ENCODE measurements at regions not wholly inside any gene's neighbourhood (a gene's known extent, or its start where the extent isn't known, plus 50 kb on each side); places are given as distances from the start of the nearest gene placed in this dataset.

- TF ChIP-seq, protein P1, sequence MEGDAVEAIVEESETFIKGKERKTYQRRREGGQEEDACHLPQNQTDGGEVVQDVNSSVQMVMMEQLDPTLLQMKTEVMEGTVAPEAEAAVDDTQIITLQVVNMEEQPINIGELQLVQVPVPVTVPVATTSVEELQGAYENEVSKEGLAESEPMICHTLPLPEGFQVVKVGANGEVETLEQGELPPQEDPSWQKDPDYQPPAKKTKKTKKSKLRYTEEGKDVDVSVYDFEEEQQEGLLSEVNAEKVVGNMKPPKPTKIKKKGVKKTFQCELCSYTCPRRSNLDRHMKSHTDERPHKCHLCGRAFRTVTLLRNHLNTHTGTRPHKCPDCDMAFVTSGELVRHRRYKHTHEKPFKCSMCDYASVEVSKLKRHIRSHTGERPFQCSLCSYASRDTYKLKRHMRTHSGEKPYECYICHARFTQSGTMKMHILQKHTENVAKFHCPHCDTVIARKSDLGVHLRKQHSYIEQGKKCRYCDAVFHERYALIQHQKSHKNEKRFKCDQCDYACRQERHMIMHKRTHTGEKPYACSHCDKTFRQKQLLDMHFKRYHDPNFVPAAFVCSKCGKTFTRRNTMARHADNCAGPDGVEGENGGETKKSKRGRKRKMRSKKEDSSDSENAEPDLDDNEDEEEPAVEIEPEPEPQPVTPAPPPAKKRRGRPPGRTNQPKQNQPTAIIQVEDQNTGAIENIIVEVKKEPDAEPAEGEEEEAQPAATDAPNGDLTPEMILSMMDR (IDR thresholded peaks at IDR 0.05; ENCODE audit: insufficient read depth, low read length, missing control alignments), result no peak
- no peak overlapping the region for H3K4me3 ChIP-seq (ENCODE audit: low read depth, low read length)
- CTCF ChIA-PET, result no interaction called here
- POLR2A ChIA-PET, result no interaction called here
- no peak for DNase-seq (ENCODE audit: low read depth, low spot score)
These were observed 507.3 kb upstream of the LRRTM4 start for GRCh38 chr2:78029392-78029995.

GRCh38 chr2:78034706-78035105, 512.5 kb upstream of the LRRTM4 start:
- no peak overlapping the region for H3K4me3 ChIP-seq (ENCODE audit: low read depth, low read length)
- CTCF ChIA-PET, result no interaction called here
- TF ChIP-seq, protein P1 (IDR thresholded peaks at IDR 0.05; ENCODE audit: insufficient read depth, low read length, missing control alignments), result no peak
- no peak for DNase-seq (ENCODE audit: low read depth, low spot score)
- POLR2A ChIA-PET, result no interaction called here

DNA sequence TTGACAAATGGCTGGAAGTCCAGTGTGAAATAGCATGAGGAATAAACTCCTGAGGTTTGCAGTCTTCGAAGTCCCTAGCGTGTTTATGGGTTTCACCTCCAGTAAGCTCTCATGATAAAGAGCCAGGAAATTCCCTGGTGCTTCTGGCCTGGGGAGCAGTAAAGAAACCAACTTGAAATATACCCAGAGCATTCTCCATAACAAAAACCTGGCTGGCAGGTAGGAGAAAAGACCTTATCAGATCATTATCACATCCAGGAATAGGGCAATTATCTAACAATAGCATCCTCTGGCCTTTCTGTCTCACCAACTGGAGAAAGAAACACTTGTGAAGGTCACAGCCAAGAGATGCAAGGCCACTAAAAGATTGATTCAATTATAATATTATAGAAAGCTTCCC, 513.6 kb upstream of the LRRTM4 start:
- TF ChIP-seq, protein P1 (IDR thresholded peaks at IDR 0.05; ENCODE audit: insufficient read depth, low read length, missing control alignments), result no peak
- ChIA-PET POLR2A (no interaction called here), CTCF (no interaction called here)
- no peak overlapping the region for H3K4me3 ChIP-seq (ENCODE audit: low read depth, low read length)
- DNase-seq (ENCODE audit: low read depth, low spot score), result no peak

DNA sequence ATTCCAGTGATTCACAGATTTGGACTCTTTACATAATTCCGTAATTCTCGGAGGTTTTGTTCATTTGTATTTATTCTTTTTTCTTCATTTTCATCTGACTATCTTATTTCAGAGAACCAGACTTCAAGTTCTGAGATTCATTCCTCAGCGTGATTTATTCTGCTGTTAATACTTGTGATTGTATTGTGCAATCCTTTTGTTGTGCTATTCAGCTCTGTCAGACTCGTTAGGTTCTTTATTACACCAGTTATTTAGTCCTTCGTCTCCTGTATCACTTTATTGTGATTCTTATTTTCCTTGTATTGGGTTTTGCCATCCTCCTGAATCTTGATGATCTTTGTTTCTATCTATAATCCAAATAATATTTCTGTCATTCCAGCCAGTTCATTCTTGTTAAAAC, 529.3 kb upstream of the LRRTM4 start:
- DNase-seq (ENCODE audit: low read depth, low spot score), result no peak
- POLR2A ChIA-PET, result no interaction called here
- no peak overlapping the region for H3K4me3 ChIP-seq (ENCODE audit: low read depth, low read length)
- CTCF ChIA-PET, result no interaction called here
- TF ChIP-seq, protein P1 (IDR thresholded peaks at IDR 0.05; ENCODE audit: insufficient read depth, low read length, missing control alignments), result no peak

GRCh38 chr2:78056976-78057375, 534.8 kb upstream of the LRRTM4 start:
- POLR2A ChIA-PET, result no interaction called here
- DNase-seq (ENCODE audit: low read depth, low spot score), result no peak
- TF ChIP-seq, protein P1 (IDR thresholded peaks at IDR 0.05; ENCODE audit: insufficient read depth, low read length, missing control alignments), result no peak
- CTCF ChIA-PET, result no interaction called here
- no peak overlapping the region for H3K4me3 ChIP-seq (ENCODE audit: low read depth, low read length)

DNA sequence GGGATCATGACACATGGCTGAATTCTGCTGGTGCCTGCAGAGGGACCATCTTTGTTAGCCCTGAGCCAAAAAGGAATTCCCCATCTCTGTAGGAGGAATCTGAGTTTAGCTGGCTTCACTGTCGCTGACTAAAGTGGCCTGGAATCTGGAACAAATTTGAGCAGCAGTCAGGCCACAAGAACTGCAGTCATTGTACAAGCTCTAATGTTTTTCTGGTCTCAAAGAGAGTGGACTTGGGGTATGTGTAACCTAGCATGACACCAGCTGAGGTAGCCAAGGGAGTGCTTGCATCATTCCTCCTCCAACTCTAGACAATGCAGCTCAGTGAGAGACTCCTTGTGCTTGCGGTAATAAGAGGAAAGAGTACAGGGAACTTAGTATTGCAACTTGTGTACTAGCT, 539.1 kb upstream of the LRRTM4 start:
- ChIA-PET POLR2A (no interaction called here), CTCF (no interaction called here)
- TF ChIP-seq, protein P1 (IDR thresholded peaks at IDR 0.05; ENCODE audit: insufficient read depth, low read length, missing control alignments), result no peak

More for the DNA sequence above, 539.1 kb upstream of the LRRTM4 start:
- H3K4me3 ChIP-seq (ENCODE audit: low read depth, low read length), result no peak overlapping the region
- no peak for DNase-seq (ENCODE audit: low read depth, low spot score)
